HG03066 (cell line): ENCODE measurements at regions not wholly inside any gene's neighbourhood (a gene's known extent, or its start where the extent isn't known, plus 50 kb on each side); places are given as distances from the start of the nearest gene placed in this dataset.

Experiments used
- ATAC-seq: cut with Tn5 transposase; IDR thresholded peaks from one replicate; pipeline ENCODE4 v1.9.1; 2021; ENCODE audit warnings: low read depth; ENCODE audit not compliant: unreplicated experiment

DNA sequence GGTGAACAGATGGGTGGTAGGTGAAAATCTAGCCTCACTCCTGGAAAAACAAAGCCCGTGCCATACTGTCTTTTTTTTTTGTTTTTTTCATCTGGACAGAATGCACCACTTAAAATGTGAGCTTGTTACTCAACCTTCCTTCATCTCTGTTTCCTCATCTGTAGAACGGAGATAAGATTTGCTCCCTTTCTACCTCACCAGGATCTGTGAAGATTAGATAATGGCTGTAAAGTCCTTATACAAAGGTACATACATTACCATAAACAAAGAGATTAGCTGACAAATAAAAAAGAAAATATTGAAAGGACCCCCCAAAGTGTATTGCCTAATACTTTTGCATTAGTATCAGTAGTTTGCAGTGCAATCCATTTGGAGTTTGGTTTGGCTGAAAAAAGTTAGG, 75.4 kb upstream of the ZEB2 start:
- no peak for ATAC-seq

DNA sequence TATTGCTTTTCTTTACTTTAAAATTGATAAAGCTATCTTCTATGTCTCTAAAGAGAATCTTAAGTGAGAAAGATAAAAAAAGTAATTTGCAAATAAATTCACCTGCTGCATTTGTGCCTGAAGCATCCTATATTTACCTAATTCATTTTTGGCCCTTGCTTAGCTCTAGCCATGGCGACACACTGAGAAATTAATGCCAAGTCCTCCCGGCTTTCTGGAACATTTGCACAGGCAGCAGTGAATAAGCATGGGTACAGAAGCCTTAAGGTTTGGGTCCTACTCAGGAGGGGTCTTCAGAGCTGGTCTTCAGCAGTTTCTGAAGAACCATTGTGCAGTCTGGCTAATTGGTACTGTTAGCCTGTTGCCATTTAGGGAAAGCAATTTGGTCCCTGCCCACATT, 73.9 kb upstream of the ZEB2 start:
- no peak for ATAC-seq

DNA sequence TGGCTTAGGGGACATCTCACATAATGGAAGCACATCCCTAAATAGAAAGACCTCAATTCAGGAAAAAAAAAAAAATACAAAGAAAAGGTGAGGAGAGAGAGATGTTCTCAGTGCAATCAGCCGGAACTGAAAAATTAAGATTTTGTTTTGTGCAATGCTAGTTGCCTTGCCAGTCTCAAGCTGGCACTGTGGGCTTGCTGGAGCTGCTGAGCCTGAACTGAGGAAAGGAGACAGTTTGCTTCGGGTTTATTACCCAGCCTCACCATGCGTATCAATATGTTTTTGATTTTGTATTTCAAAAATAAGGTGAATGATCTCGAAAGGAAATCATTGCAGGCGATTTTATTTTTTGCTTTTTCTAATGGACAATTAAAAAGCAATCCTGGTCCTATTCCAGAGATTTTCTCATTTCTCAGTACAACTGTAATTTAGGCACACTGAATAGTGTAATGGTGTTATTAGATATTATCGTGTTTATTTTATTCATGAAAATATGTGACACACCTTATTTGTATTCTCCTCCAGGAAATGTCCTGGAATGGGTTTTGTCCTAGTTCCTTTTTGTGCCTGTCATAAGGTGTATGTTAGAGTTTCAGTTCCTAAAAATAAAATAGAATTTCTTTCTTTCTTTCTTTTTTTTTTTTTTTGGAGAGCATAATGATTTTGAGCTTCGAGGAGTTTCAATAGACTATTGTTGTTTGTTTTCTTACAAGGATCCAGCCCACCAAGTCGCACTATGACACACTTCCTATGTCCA, 72.8 kb upstream of the ZEB2 start:
- no peak for ATAC-seq

DNA sequence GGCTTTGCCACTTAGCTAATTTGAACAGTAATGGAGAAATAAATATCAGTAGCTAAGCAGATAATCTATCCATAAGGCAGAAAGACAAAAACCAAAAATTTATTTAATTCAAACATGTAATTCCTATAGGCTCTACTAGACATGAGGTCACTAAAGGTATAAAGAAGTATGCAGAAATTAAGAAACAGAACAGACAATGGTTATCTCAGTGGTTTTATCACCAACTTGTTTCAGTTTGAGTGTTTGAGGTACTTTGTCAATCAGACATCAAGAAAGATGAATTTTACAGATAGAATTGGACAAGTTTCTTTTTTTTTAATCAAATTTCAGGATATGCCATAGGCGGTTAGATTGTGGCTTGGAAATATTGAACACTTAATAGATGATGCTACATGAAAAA, 67.4 kb upstream of the ZEB2 start:
- no peak for ATAC-seq

GRCh38 chr2:144586476-144586875, 66.6 kb upstream of the ZEB2 start:
- no peak for ATAC-seq

GRCh38 chr2:144583741-144584453, 64.0 kb upstream of the ZEB2 start:
- no peak for ATAC-seq

- no peak for ATAC-seq
Observed at GRCh38 chr2:144583381-144583729, 63.4 kb upstream of the ZEB2 start.

GRCh38 chr2:144582651-144583380, 62.9 kb upstream of the ZEB2 start:
- no peak for ATAC-seq

GRCh38 chr2:144580521-144581161, 60.7 kb upstream of the ZEB2 start:
- ATAC-seq: no peak

GRCh38 chr2:144579556-144579955, 59.6 kb upstream of the ZEB2 start:
- no peak for ATAC-seq

DNA sequence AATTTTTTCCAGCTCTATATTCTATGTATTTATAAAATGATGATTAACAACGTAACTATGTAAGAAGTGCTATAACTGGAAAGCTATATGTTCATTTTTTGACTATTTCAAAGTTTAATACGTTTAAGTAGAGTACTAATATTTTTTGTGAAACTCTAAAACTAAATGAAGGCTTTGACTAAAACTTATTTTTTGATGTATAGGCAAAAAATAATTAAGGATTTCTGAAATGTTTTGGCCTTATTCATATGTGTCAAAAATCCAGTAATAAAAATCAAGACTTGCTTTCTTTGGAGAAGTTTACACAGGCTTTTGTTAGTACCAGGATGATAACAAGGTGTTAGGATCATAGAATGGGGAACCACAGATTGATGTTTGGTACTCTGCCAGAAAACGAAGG, 58.2 kb upstream of the ZEB2 start:
- ATAC-seq: no peak

GRCh38 chr2:144572977-144573376, 53.1 kb upstream of the ZEB2 start:
- peak; percentile 85 for ATAC-seq

DNA sequence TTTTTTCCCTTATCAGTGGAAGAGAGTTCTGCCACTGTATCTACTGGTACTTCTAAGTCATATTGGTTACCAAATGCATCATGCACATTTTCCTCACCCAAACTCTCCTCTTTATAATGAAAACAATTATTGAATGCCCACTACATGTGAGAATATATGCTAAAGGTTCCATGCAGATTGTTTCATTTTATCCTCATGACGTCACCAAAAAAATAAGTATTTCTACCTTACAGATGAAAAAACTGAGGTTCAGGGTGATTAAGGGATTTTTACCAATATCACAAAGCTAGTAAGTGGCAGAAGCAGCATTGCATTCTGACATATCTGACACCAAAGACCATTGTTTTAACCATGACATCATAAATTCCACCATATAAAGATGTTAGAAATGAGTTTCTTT, 51.9 kb upstream of the ZEB2 start:
- ATAC-seq: no peak

- ATAC-seq: no peak
Observed at GRCh38 chr2:144570566-144570965, 50.6 kb upstream of the ZEB2 start.
